ENCODE measurements at regions not wholly inside any gene's neighbourhood (a gene's known extent, or its start where the extent isn't known, plus 50 kb on each side); places are given as distances from the start of the nearest gene placed in this dataset.
"Not testable (repeated sequence)": the region's sequence is repeated elsewhere in the genome, so short reads cannot be mapped to it uniquely, and the experiment has no call there.

DNA sequence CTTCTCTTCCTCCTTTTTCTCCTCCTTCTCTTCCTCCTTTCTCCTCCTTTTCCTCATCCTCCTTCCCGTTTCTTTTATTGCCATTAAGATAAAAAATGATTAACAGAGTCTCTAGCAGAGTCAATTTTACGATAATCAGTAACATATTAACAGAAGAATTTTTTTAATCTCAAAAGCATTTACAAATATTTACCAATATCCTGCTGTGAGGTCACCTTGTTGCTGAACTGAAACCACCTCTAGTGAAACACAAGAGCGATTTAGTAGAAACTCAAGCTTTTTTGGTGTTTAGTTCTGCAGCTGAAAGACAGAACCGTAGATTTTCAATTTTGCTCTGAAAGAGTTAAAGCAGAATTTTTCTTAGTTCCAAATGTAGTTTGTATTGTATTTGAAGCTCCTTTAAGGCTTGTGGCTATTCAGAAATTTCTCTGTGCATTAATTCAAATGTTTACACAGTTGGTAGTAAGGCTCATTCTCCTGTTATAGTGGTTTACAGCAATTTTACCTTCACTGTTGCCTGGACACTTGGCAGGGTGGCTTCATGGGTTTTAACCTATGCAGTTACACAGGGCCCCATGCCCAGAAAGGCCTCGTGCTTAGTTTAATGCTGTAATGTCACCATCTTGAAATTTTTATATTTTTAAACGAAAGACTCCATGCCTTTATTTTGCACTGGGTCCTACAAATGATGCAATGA is 1106.6 kb upstream of the FAM98A start:
- no peak for DNase-seq (ENCODE audit: low read depth)

DNA sequence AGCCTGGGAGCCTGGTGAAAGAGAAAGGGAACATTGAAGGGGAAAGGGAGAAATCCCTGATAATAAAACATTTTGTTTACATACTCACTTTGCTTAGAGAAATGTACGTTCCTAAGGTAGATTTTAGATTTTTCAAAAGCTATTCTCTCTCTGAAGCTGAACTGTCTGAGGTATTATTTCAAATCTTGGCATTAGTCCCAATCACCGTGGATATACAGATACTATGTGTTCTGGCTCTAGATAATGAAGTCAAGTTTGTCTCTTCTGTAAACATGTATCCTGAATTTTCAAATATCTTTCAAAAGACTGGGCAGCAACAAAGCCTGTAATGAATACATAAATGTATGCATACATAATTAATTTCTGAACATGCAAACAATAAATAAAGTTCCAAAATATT is 1104.2 kb upstream of the FAM98A start:
- no peak for DNase-seq (ENCODE audit: low read depth)

DNA sequence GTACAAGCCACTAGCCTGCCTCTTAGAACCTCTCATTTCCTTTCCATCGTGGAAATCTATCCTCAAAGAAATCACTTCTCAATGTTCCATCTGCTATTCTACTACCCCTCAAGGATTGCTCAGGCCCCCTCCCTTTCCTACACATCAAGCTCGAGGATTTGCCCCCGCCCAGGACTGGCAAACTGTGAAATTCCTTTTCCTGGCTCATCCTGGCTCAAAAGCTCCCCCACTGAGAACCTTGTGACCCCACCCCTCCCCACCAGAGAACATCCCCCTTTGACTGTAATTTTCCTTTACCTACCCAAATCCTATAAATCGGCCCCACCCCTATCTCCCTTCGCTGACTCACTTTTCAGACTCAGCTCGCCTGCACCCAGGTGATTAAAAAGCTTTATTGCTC is 1103.3 kb upstream of the FAM98A start:
- not testable (repeated sequence) for DNase-seq (ENCODE audit: low read depth)

DNA sequence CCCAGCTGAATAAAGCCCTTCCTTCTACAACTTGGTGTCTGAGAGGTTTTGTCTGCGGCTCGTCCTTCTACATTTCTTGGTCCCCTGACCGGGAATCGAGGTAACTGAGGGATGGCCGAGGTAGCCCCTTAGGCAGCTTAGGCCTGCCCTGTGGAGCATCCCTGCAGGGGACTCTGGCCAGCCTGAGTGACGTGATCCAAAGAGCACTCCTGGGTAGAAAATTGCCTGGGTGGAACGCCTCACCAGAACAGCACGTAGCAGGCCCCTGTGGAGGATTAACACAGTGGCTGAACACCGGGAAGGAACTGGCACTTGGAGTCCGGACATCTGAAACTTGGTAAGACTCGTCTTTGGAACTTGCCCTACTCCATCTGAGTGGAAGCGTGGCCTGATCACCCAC is 1078.5 kb upstream of the FAM98A start:
- DNase-seq (ENCODE audit: low read depth): not testable (repeated sequence)

DNA sequence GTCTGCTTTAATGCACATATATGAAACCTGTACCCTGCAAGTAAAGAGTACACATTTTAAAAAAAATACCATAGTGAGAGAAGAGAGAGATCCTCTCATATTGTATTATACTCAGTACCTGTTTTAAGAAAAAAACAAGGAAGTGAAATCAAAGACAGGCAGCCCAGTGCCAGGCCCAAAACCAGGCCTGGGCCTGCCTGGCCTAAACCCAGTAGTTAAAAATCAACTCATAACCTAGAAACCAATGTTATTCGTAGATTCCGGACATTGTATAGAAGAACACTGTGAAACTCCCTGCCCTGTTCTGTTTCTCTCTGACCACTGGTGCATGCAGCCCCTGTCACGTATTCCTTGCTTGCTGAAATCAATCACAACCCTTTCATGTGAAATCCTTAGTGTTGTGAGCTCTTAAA is 1078.0 kb upstream of the FAM98A start:
- not testable (repeated sequence) for DNase-seq (ENCODE audit: low read depth)

DNA sequence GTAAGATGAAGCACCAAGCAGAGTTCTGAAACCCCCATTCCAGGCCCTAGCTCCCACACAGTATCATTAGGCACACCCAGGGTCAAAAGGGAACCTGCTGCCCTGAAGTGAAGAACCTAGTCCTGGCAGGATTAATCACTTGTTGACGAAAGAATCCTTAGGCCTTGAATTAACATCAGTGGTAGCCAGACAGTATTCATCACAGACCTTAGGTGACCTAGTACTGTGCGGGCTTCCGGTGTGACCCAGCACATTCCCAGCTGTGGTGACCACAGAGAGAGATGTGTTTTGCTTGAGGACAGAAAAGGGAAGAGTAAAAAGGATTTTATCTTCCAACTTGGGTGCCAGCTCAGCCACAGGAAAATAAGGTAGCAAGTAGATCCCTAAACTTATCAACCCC is 1071.4 kb upstream of the FAM98A start:
- DNase-seq (ENCODE audit: low read depth): no peak

DNA sequence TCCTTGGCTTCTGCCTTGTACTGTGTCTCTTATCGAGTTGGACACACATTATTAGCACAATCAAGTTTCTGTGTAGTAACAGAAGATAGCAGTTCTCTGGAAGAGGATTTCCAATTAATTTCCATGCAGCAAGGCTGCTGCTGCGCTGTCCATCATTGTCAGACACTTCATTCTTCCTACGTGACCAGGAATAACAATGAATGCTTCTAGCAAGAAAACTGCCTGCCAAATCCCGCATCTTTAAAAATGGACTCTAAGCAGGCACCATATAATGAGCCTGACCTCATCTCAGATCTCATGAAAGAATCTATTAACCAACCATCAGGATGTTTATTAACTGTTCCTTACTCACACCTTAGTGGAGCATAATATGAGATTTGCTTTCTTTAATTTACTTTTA is 1067.7 kb upstream of the FAM98A start:
- DNase-seq (ENCODE audit: low read depth): no peak

DNA sequence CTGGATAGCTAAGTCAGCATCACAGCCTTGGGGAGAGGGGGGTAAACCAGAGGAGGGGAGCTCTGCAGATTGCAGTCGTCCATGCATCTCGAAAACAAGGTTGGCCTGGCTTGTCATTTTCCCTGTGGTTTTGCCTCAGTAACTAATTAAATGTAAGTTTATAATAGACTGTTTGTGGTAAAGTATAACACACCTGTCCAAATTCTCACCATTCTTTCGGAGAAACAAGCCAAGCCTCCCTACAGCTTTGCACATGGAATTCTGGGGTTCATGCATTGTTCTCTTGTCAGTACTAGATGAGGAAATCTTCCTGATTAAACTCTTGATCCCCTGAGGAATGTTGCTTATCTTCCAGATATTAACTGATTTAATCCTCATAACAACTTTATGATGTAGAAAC is 1065.2 kb upstream of the FAM98A start:
- DNase-seq (ENCODE audit: low read depth): no peak

DNA sequence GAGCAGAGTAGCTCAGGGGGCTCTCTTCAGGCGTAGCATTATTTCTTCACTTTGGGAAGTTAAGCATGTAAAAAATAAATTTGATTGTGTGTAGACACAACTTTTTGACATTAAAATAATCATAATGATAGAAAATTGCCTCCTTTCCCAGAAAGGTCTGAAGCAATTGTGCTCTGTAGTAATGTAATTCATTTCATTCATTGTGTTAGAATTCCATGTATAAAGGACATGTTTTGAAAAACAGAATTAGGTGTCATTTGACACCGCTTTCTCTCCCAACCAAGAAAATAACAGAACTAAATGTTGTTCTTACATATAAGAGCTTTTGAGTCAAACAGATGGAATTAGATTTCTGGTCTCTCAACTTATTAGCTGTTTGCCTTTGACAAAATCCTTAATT is 1064.2 kb upstream of the FAM98A start:
- no peak for DNase-seq (ENCODE audit: low read depth)

DNA sequence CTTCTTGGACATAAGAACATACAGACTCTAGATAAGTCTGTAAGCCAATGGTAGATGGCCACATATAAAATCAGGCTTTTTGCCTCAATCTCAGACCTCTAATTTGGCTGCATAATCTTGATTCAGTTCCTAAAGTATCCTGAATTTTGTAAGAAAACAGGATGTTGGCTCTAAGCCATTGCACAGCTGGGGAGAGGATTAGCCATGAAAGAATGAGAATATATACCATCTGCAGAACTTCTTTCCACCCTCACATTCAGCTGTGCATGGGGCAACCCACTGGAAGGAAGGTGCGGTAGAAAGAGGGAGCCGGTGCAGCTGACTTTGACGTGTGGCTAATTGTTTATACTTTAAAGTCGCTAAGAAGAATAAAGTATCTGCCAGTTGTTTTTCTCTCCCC is 1061.6 kb upstream of the FAM98A start:
- DNase-seq (ENCODE audit: low read depth): no peak

DNA sequence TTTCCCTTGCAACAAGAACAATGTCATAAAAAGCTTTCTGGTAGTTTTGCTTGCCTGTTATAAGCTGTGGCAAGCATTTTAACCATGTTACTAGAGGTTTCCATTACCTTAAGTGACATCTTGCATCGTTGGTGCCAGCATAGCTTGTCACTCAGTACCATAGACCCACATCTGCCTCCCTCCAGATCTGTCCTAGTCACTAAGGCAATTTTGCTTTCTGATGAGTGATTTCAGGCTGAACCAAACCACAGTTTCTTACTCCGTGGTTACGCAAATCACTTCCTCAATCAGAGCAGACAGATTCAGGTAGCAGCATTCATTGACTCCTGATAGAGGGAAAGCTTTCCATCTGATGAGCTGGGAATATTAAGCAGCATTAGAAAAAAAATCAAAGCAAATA is 1057.5 kb upstream of the FAM98A start:
- no peak for DNase-seq (ENCODE audit: low read depth)

DNA sequence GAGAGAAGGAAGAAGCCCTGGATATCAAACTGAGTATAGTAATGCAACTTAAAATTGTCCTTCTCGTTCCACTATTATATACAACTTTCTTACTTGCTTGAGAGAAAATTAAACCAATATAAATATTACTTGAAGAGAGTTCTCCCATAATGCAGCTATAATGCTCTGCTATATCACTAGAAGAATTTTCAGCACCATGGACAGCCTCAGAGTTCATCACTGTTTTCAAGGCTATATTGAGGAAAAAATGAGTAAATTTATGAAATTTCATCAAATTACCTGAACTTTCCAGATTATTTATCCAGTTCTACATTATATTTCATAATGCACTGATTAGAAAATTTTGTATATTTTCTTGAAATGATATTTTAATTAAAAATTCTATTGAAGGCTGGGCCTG is 1053.5 kb upstream of the FAM98A start:
- no peak for DNase-seq (ENCODE audit: low read depth)

DNA sequence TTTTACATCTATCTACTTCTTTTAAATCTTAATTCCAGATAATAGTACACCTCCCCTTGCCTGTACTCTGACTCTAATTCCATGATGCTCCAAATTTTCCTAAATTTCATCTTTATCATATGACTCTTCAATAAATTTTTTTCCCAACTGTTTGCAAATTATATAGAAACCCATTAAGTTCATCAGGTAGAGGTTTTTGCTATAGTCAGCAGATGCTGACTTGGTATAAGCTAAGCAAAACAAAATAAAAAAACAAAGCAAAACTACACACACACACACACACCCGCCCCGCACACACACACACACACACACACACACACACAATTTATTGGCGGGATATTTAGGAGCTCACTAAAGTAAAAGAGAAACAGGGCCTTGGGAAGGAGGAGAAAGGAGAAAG is 1047.8 kb upstream of the FAM98A start:
- DNase-seq (ENCODE audit: low read depth): no peak

DNA sequence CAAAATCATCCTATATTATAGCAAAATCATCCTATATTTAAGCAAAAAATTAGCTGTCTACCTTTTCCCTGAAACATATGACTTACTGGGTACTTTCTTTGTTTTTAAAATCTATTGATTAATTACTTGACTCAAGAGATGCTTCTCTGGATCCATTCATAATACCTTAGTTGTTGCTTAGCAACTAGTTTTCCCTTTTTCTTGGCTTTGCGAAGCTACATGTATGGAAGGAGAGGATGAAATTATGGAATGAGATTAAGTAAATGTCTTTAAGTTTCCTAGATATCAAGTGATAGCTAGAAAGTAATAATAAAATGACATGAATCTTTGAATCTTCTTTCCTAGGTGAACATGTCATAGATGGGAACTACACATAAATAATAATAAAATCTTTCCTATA is 1033.2 kb upstream of the FAM98A start:
- DNase-seq (ENCODE audit: low read depth): no peak

DNA sequence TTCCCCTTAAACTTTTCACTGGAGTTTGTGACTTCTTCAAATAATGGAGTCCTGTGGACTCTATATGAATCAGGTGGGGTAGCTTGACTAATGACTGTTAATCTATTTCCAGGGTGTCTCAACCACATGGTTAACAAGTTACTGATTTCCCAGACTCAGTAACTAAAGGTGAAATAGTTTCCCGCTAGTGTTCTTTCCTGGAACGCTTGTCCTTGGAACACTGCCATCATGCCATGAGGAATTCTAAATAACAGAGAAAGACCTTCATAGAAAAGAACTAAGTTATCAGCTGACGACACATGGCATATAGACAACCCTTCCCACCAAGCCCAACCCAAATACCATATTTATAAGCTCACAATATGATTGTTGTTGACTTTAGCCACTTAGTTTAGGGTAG is 1027.9 kb upstream of the FAM98A start:
- no peak for DNase-seq (ENCODE audit: low read depth)

DNA sequence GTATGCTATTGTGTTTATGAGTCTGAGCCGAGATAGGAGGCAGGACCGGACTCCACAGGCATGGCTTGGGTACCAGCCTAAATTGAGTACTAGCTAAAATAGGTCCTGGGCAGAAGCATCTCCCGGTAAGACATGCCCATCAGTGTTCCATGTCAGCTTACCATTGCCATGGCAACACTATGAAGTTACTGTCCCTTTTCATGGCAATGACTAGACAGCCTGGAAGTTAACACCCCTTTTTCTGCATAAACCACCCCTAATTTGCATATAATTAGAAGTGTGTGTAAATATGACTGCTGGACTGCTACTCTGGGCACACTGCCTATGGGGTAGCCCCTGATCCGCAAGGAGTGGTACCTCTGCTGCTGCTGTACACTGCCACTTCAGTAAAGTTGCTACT is 1005.1 kb upstream of the FAM98A start:
- no peak for DNase-seq (ENCODE audit: low read depth)

DNA sequence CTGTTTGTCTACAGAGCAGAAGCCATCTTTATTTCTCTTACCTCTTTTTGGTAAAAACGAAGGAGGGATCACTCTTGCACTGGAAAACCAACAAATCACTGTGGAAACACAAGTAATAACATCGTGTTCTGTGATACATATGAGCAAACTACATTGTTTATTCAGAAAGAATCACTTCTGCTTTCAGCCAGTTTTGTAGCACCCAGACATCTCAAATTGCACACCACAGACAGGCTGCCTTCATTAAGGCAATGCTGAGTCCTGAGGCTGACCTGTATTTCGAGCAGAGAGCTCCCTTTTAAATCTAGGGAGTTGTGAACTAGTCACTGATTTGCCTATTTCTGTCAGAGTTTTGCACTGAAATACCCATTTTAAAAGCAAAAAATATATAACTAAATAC is 1003.2 kb upstream of the FAM98A start:
- no peak for DNase-seq (ENCODE audit: low read depth)

DNA sequence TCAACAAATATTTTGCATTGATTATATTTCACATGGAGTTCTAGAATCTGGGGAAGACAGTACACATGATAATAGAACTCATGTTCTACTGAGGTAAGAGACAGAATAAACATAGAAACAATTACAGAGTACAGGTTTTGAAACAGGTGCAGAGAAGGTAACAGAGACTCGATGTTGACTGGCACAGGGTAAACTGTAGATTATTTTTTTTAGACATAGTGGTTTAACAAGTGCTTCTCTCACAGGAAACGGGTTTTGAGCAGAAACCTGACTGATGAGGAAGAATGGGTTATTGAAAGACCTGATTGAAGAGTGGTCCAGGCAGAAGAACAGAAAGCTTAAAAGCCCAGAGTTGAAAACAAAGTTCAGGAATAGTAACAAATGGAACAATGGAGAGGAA is 1002.5 kb upstream of the FAM98A start:
- no peak for DNase-seq (ENCODE audit: low read depth)

DNA sequence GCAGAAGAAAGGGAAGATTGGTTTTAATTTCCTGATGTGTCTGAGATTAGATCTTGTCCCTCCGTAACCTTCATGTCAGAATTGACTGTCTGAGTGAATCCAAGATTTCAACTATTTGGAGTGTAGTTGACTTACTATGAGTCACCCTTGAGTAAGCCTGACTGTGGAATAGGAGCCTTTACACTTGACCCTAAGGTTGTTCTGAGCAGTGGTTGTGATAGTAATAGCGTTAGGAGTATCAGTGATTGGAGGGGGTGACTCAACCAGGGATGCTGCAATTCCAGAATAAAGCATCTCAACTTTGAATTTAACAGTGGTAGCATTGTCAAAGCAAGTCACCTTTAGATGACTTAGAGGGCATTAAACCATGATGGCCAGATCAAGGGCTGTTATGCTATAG is 979.5 kb upstream of the FAM98A start:
- DNase-seq (ENCODE audit: low read depth): no peak

DNA sequence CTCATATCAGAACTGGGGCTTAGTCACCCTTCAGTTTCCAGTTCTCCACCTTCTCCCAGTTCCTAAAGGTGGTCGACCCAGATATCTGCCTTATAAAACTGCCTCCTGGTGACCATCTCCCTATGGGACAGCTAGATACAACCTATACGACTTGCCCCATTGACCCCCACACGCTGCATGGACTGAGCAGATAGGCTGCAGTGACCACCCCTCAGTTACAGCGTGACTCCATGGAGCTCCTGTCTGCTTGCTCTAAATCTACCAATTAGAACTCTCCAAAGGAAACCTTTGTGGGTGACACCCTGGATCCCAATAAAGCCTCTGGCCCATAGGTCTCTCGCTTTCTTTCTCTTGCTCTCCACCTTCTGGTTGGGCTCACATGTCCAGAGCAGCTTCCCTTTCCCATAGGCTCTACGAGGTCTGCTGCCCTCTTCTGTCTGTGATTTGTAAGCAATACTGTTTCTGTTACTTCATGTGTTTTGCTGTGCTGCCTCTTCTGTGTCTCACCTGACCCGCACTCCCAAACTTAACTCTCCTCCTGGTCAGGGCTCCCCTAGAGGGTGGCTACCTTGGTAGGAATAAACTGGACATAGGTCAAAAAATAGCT is 971.3 kb upstream of the FAM98A start:
- no peak for DNase-seq (ENCODE audit: low read depth)

DNA sequence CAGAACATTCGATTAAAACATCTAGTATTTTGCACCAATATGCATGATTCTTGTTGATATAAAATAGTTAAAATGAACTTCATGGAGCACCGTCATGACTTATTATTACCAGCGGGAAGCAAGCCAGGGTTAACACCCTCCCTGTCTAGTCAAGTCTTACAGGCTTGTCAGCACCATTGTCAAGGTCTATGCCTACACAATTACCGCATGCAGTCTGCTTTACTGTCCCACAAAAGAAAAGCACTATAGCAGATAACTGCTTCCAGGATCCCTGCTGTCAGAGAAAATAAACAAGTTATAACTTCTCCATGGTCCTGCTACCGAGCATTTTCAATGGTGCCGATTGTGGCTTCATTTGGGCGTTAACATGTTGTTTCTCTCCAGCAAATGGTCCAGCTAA is 968.0 kb upstream of the FAM98A start:
- no peak for DNase-seq (ENCODE audit: low read depth)

DNA sequence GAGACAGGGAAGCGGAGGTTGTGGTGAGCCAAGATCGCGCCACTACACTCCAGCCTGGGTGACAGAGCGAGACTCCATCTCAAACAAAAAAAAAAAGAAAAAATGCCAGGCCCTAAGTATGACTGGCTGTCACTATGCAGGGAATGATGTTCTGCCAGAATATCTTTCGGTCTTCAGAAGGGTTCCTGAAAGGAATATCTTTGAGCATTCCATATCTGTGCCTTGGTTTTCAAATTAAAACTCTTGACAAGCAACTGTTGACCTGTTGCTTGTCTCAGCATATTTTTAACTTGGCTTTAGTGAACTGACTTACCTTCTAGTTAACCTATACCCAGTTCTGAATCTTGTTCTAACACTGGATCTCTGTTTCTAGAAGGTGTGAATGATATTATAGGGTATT is 953.2 kb upstream of the FAM98A start:
- no peak for DNase-seq (ENCODE audit: low read depth)

DNA sequence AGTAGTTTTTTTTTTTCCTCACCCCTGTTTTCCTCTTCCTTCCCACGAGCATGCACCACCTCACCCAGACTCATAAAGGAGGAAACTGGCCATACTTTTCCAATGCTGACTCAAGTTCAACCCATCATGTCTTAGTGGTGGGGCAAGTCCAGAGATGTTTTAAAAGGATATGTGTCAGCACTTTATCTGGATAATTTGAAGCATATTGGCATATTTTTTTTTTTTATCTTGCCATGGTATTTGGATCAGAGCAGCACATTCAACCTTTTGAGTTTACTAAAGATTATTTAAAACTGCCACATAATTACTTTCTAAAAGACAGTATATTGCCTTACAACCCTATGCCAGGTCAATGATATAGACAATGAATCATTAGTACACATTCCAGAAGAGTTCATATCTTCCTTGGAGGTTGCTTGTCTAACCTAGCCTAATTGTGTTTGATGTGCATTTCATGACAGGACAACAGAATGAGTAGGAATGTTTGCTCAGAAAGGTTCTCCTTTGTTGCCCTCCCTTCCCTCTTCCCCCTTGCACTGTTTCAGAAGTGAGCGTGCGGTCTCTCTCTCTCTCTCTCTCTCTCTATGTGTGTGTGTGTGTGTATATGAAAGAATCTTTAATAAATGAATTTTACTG is 950.7 kb upstream of the FAM98A start:
- DNase-seq (ENCODE audit: low read depth): no peak

DNA sequence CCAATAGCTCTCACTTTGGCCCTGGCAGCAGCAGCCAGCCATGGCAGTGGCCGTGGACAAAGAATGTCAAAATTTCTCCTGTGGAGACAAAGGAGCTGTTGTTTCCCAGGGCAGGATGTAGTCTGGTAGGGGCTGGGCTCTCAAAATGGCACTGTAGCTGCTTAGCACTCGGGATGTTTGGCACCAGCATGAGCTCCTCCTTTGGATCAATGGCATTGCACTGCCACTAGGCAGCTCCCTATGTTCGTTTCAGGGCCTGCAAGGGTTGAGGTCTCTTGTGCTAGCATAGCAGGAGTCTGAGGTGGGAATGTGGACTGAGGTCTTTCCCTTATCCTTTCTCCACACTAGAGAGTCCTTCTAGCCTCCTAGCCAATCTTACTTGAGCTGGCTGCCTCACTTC is 948.8 kb upstream of the FAM98A start:
- no peak for DNase-seq (ENCODE audit: low read depth)

Data from GM04504 (cell line).